A549 (cell line): ENCODE measurements at regions not wholly inside any gene's neighbourhood (a gene's known extent, or its start where the extent isn't known, plus 50 kb on each side); places are given as distances from the start of the nearest gene placed in this dataset.

Experiments
- ATAC-seq, 2 experiments: fragments of 200-7000 bp in 1 of 2; fragments of >200 bp in 1 of 2; cut with Nextera tagmentation in 1 of 2; cut with Tn5 transposase in 1 of 2; 3 replicates each; pipeline versions ENCODE4 v1.8.0 to v1.9.1; 2018 to 2020; ENCODE audit warnings: mild to moderate bottlenecking in 1 of 2, moderate library complexity in 1 of 2
- CTCF ChIA-PET: fragments of 300-600 bp; sonication (Branson Sonifier 250); formaldehyde crosslinking; extraction: SDS; loops from one replicate; lab custom pipeline; 2021; ENCODE audit warnings: antibody characterized with exemption, inconsistent platforms; lab: Yijun Ruan, JAX
- POLR2A ChIA-PET: fragments of 350-600 bp; formaldehyde crosslinking; extraction: SDS; loops from one replicate; lab custom pipeline; 2021; ENCODE audit warnings: antibody characterized with exemption, inconsistent platforms; lab: Yijun Ruan, JAX
- DNase-seq, 2 experiments: peaks; one replicate each; pipeline versions ENCODE4 v3.0.0 to v3.0.0-alpha.2; 2011 to 2016; ENCODE audit warnings: low read depth in 1 of 2, low spot score in 1 of 2
- FAIRE-seq: peaks from 2 replicates; lab custom pipeline; 2011; peaks lifted over from hg19 to GRCh38; lab: Jason Lieb, UNC
- H3K27ac ChIP-seq, 2 experiments: fragments of >200 bp; sonication (Bioruptor Twin); formaldehyde crosslinking; 3 replicates each; pipeline ENCODE4 v1.5.1; 2016 to 2017
- H3K4me1 ChIP-seq: fragments of >200 bp; sonication (Bioruptor Twin); formaldehyde crosslinking; 3 replicates; pipeline ENCODE4 v1.6.1; 2016
- H3K4me2 ChIP-seq: fragments of >200 bp; sonication (Bioruptor Twin); formaldehyde crosslinking; 3 replicates; pipeline ENCODE4 v1.6.1; 2016
- H3K4me3 ChIP-seq: fragments of >200 bp; sonication (Bioruptor Twin); formaldehyde crosslinking; 3 replicates; pipeline ENCODE4 v1.5.1; 2016
- H3K9me3 ChIP-seq: fragments of >200 bp; sonication (Bioruptor Twin); formaldehyde crosslinking; 3 replicates; pipeline ENCODE4 v1.6.1; 2016
- ATOH8 ChIP-seq: fragments of 250-450 bp; sonication (Bioruptor Pico); IDR thresholded peaks from 2 replicates; pipeline ENCODE4 v1.5.0; 2020; ENCODE audit warnings: low read depth, mild to moderate bottlenecking, moderate library complexity
- CEBPB ChIP-seq, 2 experiments: fragments of >200 bp in 1 of 2; sonication (Bioruptor Twin) in 1 of 2; formaldehyde crosslinking in 1 of 2; IDR thresholded peaks; 2 replicates each; pipeline ENCODE4 v1.6.1; 2012 to 2016
- CHD4 ChIP-seq: fragments of 200-600 bp; sonication (generic); IDR thresholded peaks from 2 replicates; pipeline ENCODE4 v1.6.1; 2016; ENCODE audit warnings: antibody characterized with exemption, mild to moderate bottlenecking, borderline replicate concordance
- E2F6 ChIP-seq: IDR thresholded peaks from 2 replicates; pipeline ENCODE4 v1.6.1; 2012; ENCODE audit warnings: low read depth, borderline replicate concordance
- EHF ChIP-seq: fragments of 250-450 bp; sonication (Bioruptor Pico); IDR thresholded peaks from 2 replicates; pipeline ENCODE4 v1.5.0; 2020; ENCODE audit warnings: mild to moderate bottlenecking
- EHMT2 ChIP-seq: fragments of 200-600 bp; sonication (generic); IDR thresholded peaks from 2 replicates; pipeline ENCODE4 v1.6.1; 2016; ENCODE audit warnings: antibody characterized with exemption, low read depth, mild to moderate bottlenecking, moderate library complexity
- EP300 ChIP-seq, 2 experiments: fragments of >200 bp; sonication (Bioruptor Twin); formaldehyde crosslinking; IDR thresholded peaks; 2 replicates in 1 of 2; 3 replicates in 1 of 2; pipeline ENCODE4 v1.6.1; 2016 to 2017
- GATA3 ChIP-seq: IDR thresholded peaks from 2 replicates; pipeline ENCODE4 v1.6.1; 2012; ENCODE audit warnings: borderline replicate concordance
- HOXA7 ChIP-seq: fragments of 250-450 bp; sonication (Bioruptor Pico); IDR thresholded peaks from 2 replicates; pipeline ENCODE4 v1.5.0; 2020; ENCODE audit warnings: mild to moderate bottlenecking, moderate library complexity
- HOXB13 ChIP-seq: fragments of 250-450 bp; sonication (Bioruptor Pico); IDR thresholded peaks from 2 replicates; pipeline ENCODE4 v1.5.0; 2020; ENCODE audit warnings: low read depth, mild to moderate bottlenecking, moderate library complexity
- JUNB ChIP-seq: fragments of >200 bp; sonication (Bioruptor Twin); formaldehyde crosslinking; IDR thresholded peaks from 2 replicates; pipeline ENCODE4 v1.6.1; 2016
- MAFK ChIP-seq: fragments of 450-650 bp; IDR thresholded peaks from 2 replicates; pipeline ENCODE4 v1.6.1; 2014; ENCODE audit not compliant: partially characterized antibody
- NPAS2 ChIP-seq: fragments of 250-450 bp; sonication (Bioruptor Pico); IDR thresholded peaks from 2 replicates; pipeline ENCODE4 v1.8.0; 2022; ENCODE audit warnings: mild to moderate bottlenecking, moderate library complexity, borderline replicate concordance
- PHF8 ChIP-seq: fragments of 200-600 bp; sonication (generic); IDR thresholded peaks from 2 replicates; pipeline ENCODE4 v1.6.1; 2016; ENCODE audit warnings: low read depth, mild to moderate bottlenecking, antibody characterized with exemption, moderate library complexity, borderline replicate concordance
- RAD21 ChIP-seq, 2 experiments: fragments of >200 bp in 1 of 2; sonication (Bioruptor Twin) in 1 of 2; formaldehyde crosslinking in 1 of 2; IDR thresholded peaks in 1 of 2; conservative IDR thresholded peaks in 1 of 2; 2 replicates in 1 of 2; 3 replicates in 1 of 2; pipeline ENCODE4 v1.6.1; 2012 to 2018; ENCODE audit warnings: inconsistent platforms in 1 of 2
- RCOR1 ChIP-seq: fragments of 150-350 bp; IDR thresholded peaks from 2 replicates; pipeline ENCODE4 v1.6.1; 2014; ENCODE audit warnings: antibody characterized with exemption, low read length, low read depth
- RFX5 ChIP-seq: fragments of 450-650 bp; IDR thresholded peaks from 2 replicates; pipeline ENCODE4 v1.7.1; 2014; ENCODE audit warnings: antibody characterized with exemption, mild to moderate bottlenecking, moderate library complexity
- RNF2 ChIP-seq: fragments of 200-600 bp; sonication (generic); IDR thresholded peaks from 2 replicates; pipeline ENCODE4 v1.6.1; 2016; ENCODE audit warnings: low read depth, mild to moderate bottlenecking, antibody characterized with exemption, moderate library complexity, borderline replicate concordance
- SMC3 ChIP-seq: fragments of >200 bp; sonication (Bioruptor Twin); formaldehyde crosslinking; IDR thresholded peaks from 3 replicates; pipeline ENCODE4 v1.6.1; 2018; ENCODE audit warnings: inconsistent platforms
- TP53 ChIP-seq: fragments of 250-450 bp; sonication (Bioruptor Pico); IDR thresholded peaks from 2 replicates; pipeline ENCODE4 v1.5.0; 2021; ENCODE audit warnings: mild to moderate bottlenecking, moderate library complexity
- ZSCAN20 ChIP-seq: fragments of 250-450 bp; sonication (Bioruptor Pico); IDR thresholded peaks from 2 replicates; pipeline ENCODE4 v1.8.0; 2022; ENCODE audit warnings: mild to moderate bottlenecking, moderate library complexity
- WGBS: methylation state at CpG from one replicate; pipeline ENCODE4 v1.1.6; 2017; ENCODE audit errors: missing lambda C conversion rate; 5-methylcytosine and 5-hydroxymethylcytosine counted together
- TF ChIP-seq, protein P1 (sequence below): fragments of >200 bp; sonication (Bioruptor Twin); formaldehyde crosslinking; IDR thresholded peaks from 3 replicates; pipeline ENCODE4 v1.6.1; 2016
- TF ChIP-seq, protein P2 (sequence below): fragments of 150-350 bp; IDR thresholded peaks from 2 replicates; pipeline ENCODE4 v1.6.1; 2014; ENCODE audit warnings: low read depth, mild to moderate bottlenecking, low read length
- TF ChIP-seq, protein P3 (sequence below): IDR thresholded peaks from 2 replicates; pipeline ENCODE4 v1.6.1; 2012

- no peak for ATAC-seq
- TF ChIP-seq NPAS2 (CRISPR knock-in tag) (no peak), JUNB (no peak), RNF2 (no peak), EHMT2 (no peak)
Observed at GRCh38 chr13:111508164-111508870, 187.9 kb downstream of the TEX29 start.

GRCh38 chr13:111508902-111509509 lies 188.6 kb downstream of the TEX29 start:
- CTCF ChIA-PET, result interaction anchor here (1.2 kb wide), 1 partner anchor 35 kb away, joined by 3 read pairs; no protein-coding TSS in a partner anchor
- H3K9me3 ChIP-seq, result no peaks in the 10 kb centered on the region
- H3K4me2 ChIP-seq, result no peak overlapping the region
- POLR2A ChIA-PET, result no interaction called here
- FAIRE-seq (no peak), ATAC-seq (no peak), DNase-seq (no peak)
- TF ChIP-seq PHF8, result no peak
- TF ChIP-seq HOXA7 (CRISPR knock-in tag), result no peak
- no peak for TF ChIP-seq HOXB13
- TF ChIP-seq, protein P1, sequence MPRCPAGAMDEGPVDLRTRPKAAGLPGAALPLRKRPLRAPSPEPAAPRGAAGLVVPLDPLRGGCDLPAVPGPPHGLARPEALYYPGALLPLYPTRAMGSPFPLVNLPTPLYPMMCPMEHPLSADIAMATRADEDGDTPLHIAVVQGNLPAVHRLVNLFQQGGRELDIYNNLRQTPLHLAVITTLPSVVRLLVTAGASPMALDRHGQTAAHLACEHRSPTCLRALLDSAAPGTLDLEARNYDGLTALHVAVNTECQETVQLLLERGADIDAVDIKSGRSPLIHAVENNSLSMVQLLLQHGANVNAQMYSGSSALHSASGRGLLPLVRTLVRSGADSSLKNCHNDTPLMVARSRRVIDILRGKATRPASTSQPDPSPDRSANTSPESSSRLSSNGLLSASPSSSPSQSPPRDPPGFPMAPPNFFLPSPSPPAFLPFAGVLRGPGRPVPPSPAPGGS, result no peak
- TF ChIP-seq CEBPB (IDR thresholded peaks at IDR 0.05), result no peak
- no peak for TF ChIP-seq CHD4
- TF ChIP-seq GATA3, result no peak
- no peak overlapping the region for H3K4me3 ChIP-seq
- 39% methylated on average over 21 of the region's 24 CpGs for WGBS
- H3K4me1 ChIP-seq, result no peaks in the 10 kb centered on the region
- no peak overlapping the region for H3K27ac ChIP-seq

More at GRCh38 chr13:111508164-111508870, 187.9 kb downstream of the TEX29 start:
- Histone ChIP-seq H3K4me2 (no peak overlapping the region), H3K27ac (no peak overlapping the region), H3K9me3 (no peaks in the 10 kb centered on the region), H3K4me3 (no peak overlapping the region), H3K4me1 (no peaks in the 10 kb centered on the region)
- DNase-seq (no peak), FAIRE-seq (no peak)
- ChIA-PET CTCF (no interaction called here), POLR2A (no interaction called here)
- WGBS, result 52% methylated on average over 16 of the region's 21 CpGs

GRCh38 chr13:111510502-111511218 lies 190.2 kb downstream of the TEX29 start:
- H3K4me3 ChIP-seq, result no peak overlapping the region
- CTCF ChIA-PET, result no interaction called here
- no peak for ATAC-seq
- POLR2A ChIA-PET, result no interaction called here
- no peak overlapping the region for H3K4me2 ChIP-seq
- H3K9me3 ChIP-seq, result no peaks in the 10 kb centered on the region
- DNase-seq, result no peak
- no peaks in the 10 kb centered on the region for H3K4me1 ChIP-seq
- no peak for FAIRE-seq
- no peak overlapping the region for H3K27ac ChIP-seq
- 33% methylated on average over 11 of the region's 16 CpGs for WGBS
- TF ChIP-seq, protein P2, sequence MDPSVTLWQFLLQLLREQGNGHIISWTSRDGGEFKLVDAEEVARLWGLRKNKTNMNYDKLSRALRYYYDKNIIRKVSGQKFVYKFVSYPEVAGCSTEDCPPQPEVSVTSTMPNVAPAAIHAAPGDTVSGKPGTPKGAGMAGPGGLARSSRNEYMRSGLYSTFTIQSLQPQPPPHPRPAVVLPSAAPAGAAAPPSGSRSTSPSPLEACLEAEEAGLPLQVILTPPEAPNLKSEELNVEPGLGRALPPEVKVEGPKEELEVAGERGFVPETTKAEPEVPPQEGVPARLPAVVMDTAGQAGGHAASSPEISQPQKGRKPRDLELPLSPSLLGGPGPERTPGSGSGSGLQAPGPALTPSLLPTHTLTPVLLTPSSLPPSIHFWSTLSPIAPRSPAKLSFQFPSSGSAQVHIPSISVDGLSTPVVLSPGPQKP, result no peak
- TF ChIP-seq, protein P3, sequence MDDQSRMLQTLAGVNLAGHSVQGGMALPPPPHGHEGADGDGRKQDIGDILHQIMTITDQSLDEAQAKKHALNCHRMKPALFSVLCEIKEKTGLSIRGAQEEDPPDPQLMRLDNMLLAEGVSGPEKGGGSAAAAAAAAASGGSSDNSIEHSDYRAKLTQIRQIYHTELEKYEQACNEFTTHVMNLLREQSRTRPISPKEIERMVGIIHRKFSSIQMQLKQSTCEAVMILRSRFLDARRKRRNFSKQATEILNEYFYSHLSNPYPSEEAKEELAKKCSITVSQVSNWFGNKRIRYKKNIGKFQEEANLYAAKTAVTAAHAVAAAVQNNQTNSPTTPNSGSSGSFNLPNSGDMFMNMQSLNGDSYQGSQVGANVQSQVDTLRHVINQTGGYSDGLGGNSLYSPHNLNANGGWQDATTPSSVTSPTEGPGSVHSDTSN, result no peak
- TF ChIP-seq NPAS2 (CRISPR knock-in tag) (no peak), E2F6 (no peak), SMC3 (no peak), EP300 (IDR thresholded peaks at IDR 0.05) (no peak), RNF2 (no peak), ZSCAN20 (no peak), RCOR1 (no peak), RAD21 (conservative IDR thresholded peaks at IDR 0.05 in 1 of 2, IDR thresholded peaks at IDR 0.05 in 1 of 2) (no peak), MAFK (no peak), TP53 (CRISPR knock-in tag) (no peak), EHF (CRISPR knock-in tag) (no peak), RFX5 (no peak), GATA3 (no peak), ATOH8 (no peak)
- TF ChIP-seq, protein P1, result no peak
